HK-2 (cell line): ENCODE measurements at regions not wholly inside any gene's neighbourhood (a gene's known extent, or its start where the extent isn't known, plus 50 kb on each side); places are given as distances from the start of the nearest gene placed in this dataset.
"Not testable (repeated sequence)": the region's sequence is repeated elsewhere in the genome, so short reads cannot be mapped to it uniquely, and the experiment has no call there.

ENCODE experiments used
- DNase-seq: peaks from one replicate; pipeline ENCODE4 v3.0.0-alpha.2; 2018; ENCODE audit not compliant: unreplicated experiment

- DNase-seq: not testable (repeated sequence)
Measured at GRCh38 chr21:13812191-13812590, 202.6 kb downstream of the POTED start.

GRCh38 chr21:13810559-13810958 is 201.0 kb downstream of the POTED start:
- not testable (repeated sequence) for DNase-seq

GRCh38 chr21:13806444-13806843 is 196.9 kb downstream of the POTED start:
- not testable (repeated sequence) for DNase-seq

- DNase-seq: not testable (repeated sequence)
Measured at GRCh38 chr21:13802757-13803156, 193.2 kb downstream of the POTED start.
